Activated T-cell treated with anti-CD3 and anti-CD28 coated beads, Interleukin-2, amount 50 U/mL, for 48 hours (primary cell): ENCODE measurements at regions not wholly inside any gene's neighbourhood (a gene's known extent, or its start where the extent isn't known, plus 50 kb on each side); places are given as distances from the start of the nearest gene placed in this dataset.

Experiments used
- DNase-seq, 2 experiments: peaks; one replicate each; pipeline ENCODE4 v3.0.0-alpha.2; 2020

DNA sequence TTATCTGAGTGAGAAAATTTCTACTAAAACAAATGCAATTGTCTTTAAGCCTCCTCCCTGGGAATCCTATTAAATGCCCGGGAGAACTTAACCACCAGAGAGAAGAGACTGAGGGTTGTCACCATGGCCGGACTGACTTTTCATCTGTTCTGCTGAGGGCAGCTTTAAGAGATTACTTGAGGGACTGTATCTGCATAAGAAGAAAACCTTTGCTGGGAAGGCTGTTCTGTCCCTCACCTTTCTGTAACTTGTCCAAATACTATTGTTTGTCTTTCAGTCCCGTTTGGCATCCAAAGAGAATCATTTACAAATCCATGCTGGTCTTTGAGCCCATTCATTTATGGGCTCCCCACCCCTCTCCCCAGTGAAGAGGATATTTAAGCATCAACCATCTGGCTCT lies 306.3 kb upstream of the FLRT2 start:
- DNase-seq = no peak

DNA sequence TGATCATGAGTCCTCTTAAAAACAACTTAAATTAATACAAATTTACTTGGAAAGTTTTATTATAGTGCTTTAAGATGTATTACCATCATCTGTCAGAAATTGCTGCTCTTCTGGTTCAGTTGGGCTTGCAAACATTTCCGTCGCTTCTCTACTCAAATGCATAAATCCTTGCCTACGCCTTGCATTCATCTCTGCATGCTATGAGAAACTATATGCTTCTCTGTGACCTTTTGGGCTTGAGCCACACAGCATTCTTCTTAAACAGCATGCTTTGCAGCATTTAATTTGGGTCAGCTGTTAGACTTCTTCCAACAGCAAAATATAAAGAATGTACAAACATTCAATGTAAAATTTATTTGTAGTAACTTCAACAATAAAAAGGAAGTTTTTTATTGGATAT lies 305.7 kb upstream of the FLRT2 start:
- DNase-seq = no peak

DNA sequence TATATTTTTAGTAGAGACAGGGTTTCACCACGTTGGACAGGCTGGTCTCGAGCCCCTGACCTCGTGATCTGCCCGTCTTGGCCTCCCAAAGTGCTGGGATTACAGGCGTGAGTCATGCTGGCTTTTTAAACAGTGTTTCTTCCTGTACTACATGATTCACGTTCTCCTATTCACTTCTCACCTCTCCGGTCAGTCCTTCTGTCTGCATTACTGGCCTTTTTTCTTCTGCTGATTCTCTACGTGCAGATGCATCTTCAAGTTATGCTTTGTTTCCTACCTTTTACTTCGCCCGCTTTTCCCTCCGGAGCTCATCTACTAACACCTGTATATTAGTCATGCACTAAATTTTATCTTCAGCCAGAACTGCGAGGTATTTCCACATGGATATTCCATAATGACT lies 296.2 kb upstream of the FLRT2 start:
- no peak for DNase-seq

DNA sequence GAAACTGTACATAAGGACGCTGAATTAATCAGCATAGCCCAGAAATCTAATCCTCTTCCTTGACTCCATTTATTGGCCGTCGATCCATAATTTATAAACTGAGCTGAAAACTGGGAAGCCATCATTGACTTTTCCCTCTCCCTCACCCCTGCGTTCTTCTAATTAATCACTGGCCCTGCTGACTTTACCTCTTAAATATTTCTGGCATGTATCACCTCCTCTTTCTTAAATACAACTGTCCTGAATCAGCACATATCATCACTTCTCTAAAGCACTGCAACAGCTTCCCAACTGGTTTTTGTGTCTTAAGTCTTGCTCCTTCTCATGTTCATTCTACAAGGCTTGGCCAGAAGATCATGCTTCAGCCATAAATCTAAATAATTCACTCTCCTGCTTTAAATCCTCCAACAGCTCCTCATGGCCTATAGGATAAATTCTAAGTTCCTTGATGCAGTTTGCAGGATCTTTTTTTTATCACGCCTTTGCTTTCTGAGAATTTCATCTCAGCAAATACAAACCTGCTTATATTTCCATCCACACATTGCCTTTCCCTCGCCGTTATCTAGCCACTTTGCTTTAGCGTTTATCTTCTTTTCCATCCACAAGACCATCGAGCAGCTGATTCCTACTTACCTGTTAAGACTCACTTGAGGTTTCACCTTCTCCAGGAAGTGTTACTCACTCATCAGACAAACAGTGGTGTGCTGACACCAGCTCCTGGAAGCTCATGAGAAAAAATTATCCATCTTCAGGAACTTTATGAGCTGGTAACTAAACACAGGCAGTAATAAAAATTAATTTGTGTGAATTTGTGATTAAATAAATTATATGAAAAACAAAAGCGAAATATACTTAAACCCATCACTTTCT lies 295.6 kb upstream of the FLRT2 start:
- no peak for DNase-seq

DNA sequence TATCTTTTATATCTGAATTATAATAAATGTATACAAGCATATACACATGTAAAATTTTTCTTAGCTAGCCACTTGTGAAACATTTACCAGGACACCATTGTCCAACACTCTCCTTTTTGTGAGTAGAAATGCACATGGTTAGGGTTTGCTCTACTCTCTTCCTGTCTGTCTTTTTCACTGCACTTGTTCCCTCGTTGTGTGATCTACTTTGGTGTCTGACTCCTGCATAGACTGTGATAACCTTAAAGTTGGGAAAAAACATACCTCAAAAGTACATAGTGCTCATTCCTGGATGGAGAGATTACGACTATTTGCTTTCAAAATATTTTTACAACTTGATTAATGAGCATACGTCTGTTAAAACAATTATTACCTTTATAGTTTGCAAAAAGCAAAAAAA lies 294.1 kb upstream of the FLRT2 start:
- DNase-seq = no peak

DNA sequence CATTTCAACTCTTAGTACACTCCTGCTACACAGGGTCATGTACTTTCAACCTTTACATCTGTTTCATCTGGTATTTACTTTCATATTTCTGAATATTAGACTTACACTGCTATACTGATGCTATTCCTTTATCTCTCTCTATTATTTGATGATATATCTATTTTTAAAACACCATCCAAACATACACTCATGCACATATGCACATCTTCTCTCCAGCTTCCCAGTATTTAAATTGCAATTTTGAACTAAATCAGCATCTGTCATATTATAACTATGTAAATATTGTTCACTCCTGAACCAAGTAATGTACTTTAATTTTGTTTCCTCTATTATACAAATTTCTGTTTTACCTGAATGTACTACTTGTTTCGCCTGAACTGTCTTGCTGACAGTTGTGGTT lies 293.6 kb upstream of the FLRT2 start:
- DNase-seq = no peak

DNA sequence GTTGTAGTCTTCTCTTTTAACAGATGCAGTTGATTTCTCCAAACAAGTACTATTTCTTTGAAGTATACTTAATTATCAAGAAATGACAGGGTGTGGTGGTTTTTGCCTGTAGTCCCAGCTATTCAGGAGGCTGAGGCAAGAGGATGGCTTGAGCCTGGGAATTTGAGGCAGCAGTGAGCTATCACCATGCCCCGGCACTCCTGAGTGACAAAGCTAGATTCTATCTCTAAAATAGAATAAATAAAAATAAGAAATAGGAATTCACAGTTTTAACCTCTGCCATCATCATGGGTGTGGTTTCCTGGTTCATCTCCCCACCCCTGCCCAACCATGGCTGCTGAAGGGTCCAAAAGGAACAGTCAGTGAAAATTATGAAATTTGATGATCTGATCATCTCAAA lies 290.2 kb upstream of the FLRT2 start:
- DNase-seq = no peak

DNA sequence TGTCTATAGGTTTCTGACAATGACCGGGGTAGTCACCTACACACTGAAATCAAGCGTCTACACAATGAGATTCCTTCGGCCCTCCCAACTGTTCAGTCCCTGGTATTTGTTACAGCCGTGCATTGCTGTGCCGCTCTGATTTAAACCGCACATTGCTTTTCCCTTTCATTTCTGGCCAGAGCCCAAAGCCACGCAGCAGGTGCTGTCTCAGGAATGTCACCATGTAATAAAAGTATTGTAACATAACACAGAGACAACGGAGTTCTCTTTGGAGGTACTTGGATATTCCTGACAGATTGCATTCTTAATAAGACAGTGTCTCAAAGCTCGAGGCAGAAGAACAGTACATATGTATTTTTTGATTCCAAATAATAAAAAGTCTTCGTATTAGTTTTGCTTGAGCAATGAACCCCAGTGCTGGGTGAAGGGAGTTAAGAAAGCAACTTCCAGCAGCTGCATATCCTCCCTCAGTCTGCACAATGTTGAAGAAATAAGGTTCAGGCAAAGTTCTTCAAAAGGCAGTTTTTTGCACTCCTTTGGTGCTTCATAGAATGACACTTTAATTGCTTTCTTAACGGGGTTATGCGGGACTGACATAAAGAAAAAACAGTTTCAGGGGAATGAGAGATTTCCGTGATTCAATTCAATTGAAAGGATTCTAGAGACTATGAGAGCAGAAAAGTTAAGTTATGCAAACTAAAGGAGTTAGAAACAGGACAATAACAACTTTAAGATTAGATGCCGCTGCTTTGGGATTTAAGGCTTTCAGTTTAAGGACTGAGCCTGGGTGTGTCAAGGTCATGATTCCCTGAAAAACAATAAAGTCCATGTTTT lies 288.7 kb upstream of the FLRT2 start:
- DNase-seq = no peak

DNA sequence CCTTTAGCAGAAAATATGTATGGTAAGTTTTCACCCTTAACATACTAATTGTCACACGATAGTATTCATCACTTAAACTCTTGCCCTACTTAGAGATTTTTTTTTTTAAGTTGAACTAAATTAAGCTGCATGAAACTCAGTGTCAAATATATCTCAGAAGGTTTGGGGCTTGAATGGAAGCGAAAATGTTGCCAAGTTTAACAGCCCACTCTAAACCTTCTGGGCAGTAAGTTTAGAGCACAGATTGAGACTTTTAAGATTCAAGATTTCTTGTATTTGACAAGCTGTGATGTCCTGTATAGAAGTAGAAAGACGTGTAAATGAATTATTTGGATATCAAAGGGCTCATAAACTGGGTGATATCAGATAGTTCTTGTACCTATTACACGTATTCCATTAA lies 287.3 kb upstream of the FLRT2 start:
- no peak for DNase-seq

DNA sequence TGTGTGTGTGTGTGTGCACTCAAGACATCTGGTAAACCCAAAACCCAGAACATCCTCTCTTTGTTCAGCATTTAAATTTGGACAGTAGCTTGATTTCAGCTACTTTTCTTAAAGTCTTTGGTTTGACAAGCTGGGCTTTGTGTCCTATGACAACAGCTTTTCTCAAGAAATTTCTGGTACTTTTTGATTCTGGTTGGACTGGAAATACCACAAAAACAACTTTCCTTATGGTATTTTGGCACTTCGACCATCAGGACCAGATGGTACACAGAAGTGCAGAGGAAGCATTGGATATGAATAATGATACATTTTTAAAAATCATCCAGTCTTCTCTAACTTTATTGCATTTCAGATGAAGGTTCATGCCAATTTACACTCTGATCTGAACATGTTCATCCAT lies 286.6 kb upstream of the FLRT2 start:
- DNase-seq = no peak

DNA sequence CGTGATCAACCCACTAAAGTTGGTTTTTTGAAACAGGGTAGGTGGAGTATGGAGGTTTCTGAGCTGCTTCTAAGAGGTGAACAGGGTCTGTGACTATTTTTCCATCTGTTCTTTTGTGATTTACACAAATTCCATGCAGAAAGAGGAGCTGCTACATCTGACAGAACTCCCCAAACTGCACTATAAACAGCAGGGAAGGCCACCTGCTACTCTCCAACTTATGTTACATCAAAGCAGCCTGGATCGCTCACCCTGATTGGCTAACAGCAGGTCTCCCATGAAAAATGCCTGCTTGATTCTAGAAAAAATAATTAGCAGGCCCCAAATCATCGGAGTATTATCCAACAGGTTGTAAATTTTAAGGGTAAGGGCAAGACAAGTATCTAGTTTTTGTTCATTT lies 282.9 kb upstream of the FLRT2 start:
- no peak for DNase-seq

DNA sequence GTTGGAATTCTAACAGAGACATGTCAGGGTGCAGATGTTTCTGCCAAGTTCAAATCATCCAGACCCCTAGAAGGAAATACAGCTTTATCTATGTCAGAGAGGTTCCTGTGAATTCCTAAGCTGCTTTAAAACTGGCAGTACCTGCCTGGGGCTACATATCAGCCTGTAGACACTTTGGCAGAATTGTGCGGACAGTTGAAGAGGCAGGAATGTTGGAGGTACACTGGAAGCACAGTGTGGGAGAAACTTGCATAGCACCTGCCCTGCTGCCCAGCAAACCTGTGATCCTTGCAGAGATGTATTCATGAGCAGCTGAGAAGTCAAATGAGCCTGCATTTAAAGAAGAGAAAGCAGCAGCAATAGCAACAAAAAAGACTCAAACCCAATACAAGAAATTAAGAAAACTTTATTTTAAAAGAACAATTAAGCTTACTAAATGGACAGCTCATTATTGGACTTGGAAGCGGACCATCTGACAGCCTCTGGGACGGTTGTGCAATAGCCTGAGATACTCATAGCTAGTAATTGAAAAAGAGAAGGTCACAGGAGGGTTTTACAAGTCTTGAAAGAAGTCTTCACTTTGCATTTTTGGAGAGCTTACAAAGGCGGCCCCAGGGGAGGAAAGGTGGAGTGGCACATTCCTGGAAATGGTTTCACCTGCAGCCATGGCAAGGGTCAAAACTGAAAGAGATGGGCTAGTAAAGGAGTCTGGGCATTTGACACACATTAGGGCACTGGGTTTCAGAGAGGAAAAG lies 280.9 kb upstream of the FLRT2 start:
- no peak for DNase-seq

DNA sequence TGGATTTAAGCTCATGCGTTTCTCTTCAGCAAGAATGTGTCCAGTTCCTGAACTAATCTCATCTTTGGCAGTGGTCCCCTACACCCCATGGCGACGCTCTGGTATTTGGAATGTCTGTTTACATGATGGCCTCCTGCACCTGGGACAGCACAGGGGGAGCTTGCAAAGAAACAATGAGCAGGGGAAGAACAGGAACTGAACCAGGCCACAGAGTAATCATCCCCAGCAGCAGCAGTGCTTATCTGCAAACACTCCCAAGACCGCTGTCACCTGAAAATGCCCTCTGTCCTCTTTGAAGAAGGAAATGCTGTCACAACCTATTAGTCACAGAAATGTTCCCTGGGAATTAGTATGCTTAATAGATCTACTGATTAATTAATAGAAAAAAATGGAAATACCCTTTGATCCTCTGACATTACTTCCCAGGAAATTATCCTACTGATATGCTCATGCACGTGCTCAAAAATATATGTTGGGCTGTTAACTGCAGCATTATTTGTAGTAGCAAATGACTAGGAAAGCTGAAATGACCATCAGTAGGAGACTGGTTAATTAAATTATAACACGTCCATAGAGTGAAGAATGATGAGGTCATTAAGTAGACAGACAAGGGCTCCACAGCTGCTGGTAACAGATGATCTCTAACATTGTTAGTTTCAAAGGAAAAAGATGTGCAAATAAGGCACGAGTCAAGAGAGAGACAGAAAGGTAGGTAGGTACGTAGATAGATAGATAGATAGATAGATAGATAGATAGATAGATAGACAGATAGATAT lies 279.3 kb upstream of the FLRT2 start:
- DNase-seq = no peak

DNA sequence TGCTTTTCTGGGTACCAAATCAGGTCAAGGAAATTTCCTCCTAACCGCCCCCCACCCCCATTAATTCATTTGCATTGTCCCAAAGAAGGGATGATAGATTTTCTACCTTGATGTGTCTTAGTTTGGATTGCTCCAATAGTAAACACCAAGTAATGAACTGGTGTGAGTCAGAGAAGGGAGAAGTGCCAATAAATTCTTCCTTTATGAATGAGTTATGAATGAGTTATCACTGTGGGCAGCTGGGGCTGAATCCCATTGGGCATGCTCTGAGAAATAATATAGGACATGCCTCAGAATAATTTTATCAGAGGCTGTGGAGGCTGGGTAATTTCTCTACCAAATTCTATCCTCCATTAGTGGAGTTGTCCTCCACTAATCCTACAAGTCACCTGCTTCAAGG lies 277.9 kb upstream of the FLRT2 start:
- no peak for DNase-seq

DNA sequence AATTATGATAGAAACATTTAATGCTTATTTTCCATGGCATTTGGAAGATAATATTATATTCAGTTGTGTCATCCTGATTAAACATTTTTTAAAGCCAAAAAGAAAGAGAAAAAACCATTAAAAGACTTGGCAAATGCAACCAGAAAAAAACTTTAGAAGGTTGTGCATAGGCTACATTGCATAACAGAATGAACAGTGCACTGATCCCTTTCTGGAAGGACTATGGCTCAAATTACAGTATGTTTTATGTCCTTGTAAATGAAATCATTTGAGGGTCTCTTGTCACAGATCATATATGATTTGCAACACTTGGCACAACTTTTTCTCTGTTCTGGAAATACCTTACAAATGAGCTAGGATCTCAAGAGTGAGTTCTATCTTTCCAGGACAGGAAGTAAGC lies 275.2 kb upstream of the FLRT2 start:
- no peak for DNase-seq

DNA sequence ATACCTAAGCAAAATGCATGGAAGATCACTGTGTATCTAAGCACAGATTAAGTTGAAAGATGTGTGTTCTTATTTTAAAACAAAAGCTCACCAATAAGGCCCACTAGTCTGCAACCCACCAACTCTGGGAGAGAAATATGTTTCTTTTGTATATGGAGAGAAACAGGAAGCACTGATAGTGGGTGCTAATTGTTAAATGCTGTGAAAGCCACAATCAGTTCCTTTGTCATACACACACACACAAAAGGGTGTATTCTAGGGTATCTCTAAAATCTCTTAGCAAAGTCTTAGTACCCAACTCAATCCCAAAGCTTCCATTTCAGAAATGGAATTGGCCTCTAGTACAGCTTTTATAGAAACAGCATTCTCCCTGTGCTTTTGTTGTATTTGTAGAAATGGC lies 272.7 kb upstream of the FLRT2 start:
- DNase-seq = no peak

DNA sequence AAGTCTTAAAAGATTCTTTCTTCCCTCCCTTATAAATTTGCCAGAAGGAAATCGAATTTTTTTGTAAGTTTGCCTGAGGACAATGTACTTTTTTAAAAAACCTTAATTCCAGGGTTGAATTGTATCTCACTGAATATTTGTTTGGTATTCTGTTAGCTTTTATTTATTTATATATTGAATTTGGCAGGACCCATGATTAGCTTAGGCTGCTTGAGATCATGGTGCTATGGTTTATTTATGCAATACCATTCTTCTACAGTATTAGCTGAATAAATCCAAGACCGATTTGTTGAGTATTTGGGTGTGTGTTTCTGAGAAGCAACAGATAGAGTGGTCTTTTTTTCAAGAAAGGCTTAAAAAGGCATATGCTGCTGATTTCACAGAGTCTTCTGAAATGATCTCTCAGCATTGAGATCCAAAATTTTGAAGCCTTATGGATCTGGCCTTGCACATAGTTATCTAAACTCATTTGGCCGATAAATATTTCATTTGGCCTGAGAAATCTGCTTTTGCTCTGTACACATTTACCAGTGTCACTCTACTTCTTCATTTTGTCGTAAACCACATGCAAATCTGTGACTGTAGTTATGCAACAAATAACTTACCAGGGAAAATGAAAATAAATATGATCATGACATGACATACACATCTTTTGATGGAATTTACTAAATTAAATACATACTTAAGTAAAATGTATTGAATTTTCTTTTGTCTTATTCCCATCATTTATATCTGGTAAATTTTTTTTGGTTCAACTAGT lies 265.8 kb upstream of the FLRT2 start:
- no peak for DNase-seq

DNA sequence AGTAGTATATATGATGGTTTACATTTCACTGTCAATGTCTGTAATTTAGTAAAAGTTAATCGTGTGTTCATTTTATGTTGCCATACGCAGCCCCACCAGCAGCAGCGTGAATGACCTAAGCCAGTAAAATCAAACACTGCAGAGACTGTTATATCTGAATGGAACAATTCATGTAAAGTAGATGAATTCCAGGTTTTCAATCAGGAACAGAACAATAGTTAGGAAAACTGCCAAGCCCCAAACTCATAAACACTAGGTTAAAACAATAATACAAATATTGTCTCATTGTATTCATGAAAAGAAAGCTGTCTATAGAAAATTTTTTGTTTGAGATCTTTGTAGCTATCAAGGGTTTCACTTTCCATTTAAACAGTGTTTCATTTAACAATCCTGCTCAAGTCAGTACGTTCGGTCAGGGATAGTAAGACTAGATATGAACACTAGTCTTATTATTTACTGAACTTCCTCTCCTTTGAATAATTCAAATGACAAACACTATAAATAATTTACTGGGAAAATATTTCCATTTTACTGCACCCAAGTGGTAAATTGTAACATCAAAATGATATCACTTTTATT lies 256.8 kb upstream of the FLRT2 start:
- DNase-seq = no peak

DNA sequence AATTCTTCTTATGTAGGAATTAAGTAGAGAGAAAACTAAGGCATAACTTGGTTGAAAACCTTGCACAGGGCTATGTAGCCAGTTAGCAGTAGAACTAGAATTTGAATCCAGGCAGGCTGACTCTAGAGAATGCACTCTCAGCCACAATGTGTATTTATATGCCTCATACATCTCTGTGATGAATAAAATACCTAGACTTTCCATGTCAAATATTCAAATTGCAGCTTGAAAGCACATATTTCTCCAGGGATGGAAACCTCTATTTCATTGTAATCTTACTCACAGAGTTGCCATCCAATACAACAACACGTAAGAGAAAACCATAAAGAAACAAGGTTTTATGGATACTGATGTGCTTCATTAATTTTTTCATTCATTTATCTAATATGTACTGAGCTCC lies 256.0 kb upstream of the FLRT2 start:
- no peak for DNase-seq

DNA sequence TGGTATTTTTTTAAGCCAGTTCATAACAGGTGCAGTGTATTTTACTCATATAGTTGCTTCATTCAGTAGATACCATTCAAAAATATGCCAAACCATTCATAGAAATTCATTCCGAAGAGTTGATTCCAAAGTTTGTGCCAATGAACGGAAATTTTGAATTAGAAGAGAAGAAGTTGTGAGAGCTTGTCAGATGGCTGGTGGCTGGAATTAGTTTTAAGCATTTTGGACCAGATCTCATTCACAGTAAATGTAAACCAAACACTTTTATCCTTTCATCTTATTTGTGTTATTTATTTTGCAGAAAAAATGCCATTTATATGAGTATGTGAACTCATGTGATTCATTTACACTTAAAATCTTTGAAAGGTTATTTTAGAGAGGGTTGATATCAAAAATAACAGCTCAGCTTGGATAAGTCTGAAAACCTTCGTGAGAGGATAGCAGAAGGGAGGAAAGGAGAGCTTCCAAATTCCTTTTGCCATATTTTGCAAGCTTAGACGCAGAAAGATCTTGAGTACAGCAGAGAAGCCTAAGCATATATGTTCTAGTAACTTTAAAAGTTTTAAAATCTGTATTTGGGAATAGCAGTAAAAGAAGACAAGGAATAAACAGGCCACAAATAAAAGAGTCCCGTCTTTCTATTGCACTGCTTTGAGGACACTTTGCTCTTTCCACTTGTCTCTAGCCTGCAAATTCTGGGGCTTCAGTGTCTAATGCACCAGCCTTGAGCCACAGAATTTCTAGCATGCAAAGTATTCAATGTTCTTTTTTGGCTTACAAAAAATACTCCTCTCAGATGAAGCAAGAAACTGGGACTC lies 253.6 kb upstream of the FLRT2 start:
- DNase-seq = no peak

DNA sequence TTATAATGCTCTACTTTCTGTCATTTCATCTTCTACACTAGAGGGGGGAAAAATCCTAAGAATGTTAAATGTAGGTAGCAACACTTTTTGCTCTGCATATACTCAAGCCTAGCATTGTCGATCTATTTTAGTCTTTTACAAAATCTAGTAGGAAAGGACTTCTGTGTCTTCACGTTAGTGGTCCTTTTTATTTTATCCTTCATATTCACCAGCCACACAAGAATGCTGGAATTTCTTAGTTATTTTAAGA lies 253.0 kb upstream of the FLRT2 start:
- no peak for DNase-seq
